ENCODE measurements at regions not wholly inside any gene's neighbourhood (a gene's known extent, or its start where the extent isn't known, plus 50 kb on each side); places are given as distances from the start of the nearest gene placed in this dataset.

GRCh38 chr12:97184127-97184773, 277.2 kb downstream of the NEDD1 start:
- no peaks in the 10 kb centered on the region for H3K4me1 ChIP-seq (ENCODE audit: insufficient read depth, low read length, severe bottlenecking)
- H4K20me1 ChIP-seq (ENCODE audit: insufficient read depth, low read length) = no peaks in the 10 kb centered on the region
- TF ChIP-seq CTCF (IDR thresholded peaks at IDR 0.05; ENCODE audit: low read length) (no peak), EZH2 (IDR thresholded peaks at IDR 0.05; ENCODE audit: borderline replicate concordance, low read length) (no peak)
- H3K9me2 ChIP-seq (ENCODE audit: low read depth, low read length) = no peaks in the 10 kb centered on the region
- H3K79me2 ChIP-seq (ENCODE audit: insufficient read depth, low read length) = no peaks in the 10 kb centered on the region
- no peak overlapping the region for H3K4me2 ChIP-seq (ENCODE audit: low read length)
- H3K27ac ChIP-seq (ENCODE audit: low read depth, low read length, poor library complexity, severe bottlenecking) = no peak overlapping the region
- no peaks in the 10 kb centered on the region for H3K27me3 ChIP-seq (ENCODE audit: insufficient read depth, low read length)
- H3K36me3 ChIP-seq (ENCODE audit: insufficient read depth, low read length) = no peaks in the 10 kb centered on the region
- H3F3A ChIP-seq (ENCODE audit: insufficient read depth, low read length) = no peaks in the 10 kb centered on the region
- H3K9me3 ChIP-seq (ENCODE audit: low read length) = no peaks in the 10 kb centered on the region
- H3K9ac ChIP-seq (ENCODE audit: low read length) = no peak overlapping the region
- H2AFZ ChIP-seq (ENCODE audit: low read length) = no peak overlapping the region
- no peak overlapping the region for H3K4me3 ChIP-seq (ENCODE audit: low read depth, low read length, poor library complexity, severe bottlenecking)

GRCh38 chr12:97185567-97185966, 277.0 kb upstream of the RMST start:
- Histone ChIP-seq H3K79me2 (ENCODE audit: insufficient read depth, low read length) (no peaks in the 10 kb centered on the region), H3K9me3 (ENCODE audit: low read length) (no peaks in the 10 kb centered on the region), H3K27me3 (ENCODE audit: insufficient read depth, low read length) (no peaks in the 10 kb centered on the region), H3K9ac (ENCODE audit: low read length) (no peak overlapping the region), H3K36me3 (ENCODE audit: insufficient read depth, low read length) (no peaks in the 10 kb centered on the region), H3K4me2 (ENCODE audit: low read length) (no peak overlapping the region), H3K4me3 (ENCODE audit: low read depth, low read length, poor library complexity, severe bottlenecking) (no peak overlapping the region), H3K4me1 (ENCODE audit: insufficient read depth, low read length, severe bottlenecking) (no peaks in the 10 kb centered on the region), H3K9me2 (ENCODE audit: low read depth, low read length) (no peaks in the 10 kb centered on the region), H2AFZ (ENCODE audit: low read length) (no peak overlapping the region), H3F3A (ENCODE audit: insufficient read depth, low read length) (no peaks in the 10 kb centered on the region), H4K20me1 (ENCODE audit: insufficient read depth, low read length) (no peaks in the 10 kb centered on the region), H3K27ac (ENCODE audit: low read depth, low read length, poor library complexity, severe bottlenecking) (no peak overlapping the region)
- TF ChIP-seq CTCF (IDR thresholded peaks at IDR 0.05; ENCODE audit: low read length) (no peak), EZH2 (IDR thresholded peaks at IDR 0.05; ENCODE audit: borderline replicate concordance, low read length) (no peak)

- H3K4me2 ChIP-seq (ENCODE audit: low read length) = no peak overlapping the region
- TF ChIP-seq CTCF (IDR thresholded peaks at IDR 0.05; ENCODE audit: low read length) (no peak), EZH2 (IDR thresholded peaks at IDR 0.05; ENCODE audit: borderline replicate concordance, low read length) (no peak)
- H3K27me3 ChIP-seq (ENCODE audit: insufficient read depth, low read length) = no peaks in the 10 kb centered on the region
- H3F3A ChIP-seq (ENCODE audit: insufficient read depth, low read length) = no peaks in the 10 kb centered on the region
- H3K27ac ChIP-seq (ENCODE audit: low read depth, low read length, poor library complexity, severe bottlenecking) = no peak overlapping the region
- no peaks in the 10 kb centered on the region for H3K4me1 ChIP-seq (ENCODE audit: insufficient read depth, low read length, severe bottlenecking)
- no peak overlapping the region for H3K9ac ChIP-seq (ENCODE audit: low read length)
- H3K79me2 ChIP-seq (ENCODE audit: insufficient read depth, low read length) = no peaks in the 10 kb centered on the region
- no peak overlapping the region for H2AFZ ChIP-seq (ENCODE audit: low read length)
- no peaks in the 10 kb centered on the region for H3K36me3 ChIP-seq (ENCODE audit: insufficient read depth, low read length)
- H3K9me3 ChIP-seq (ENCODE audit: low read length) = no peaks in the 10 kb centered on the region
- no peak overlapping the region for H3K4me3 ChIP-seq (ENCODE audit: low read depth, low read length, poor library complexity, severe bottlenecking)
- H4K20me1 ChIP-seq (ENCODE audit: insufficient read depth, low read length) = no peaks in the 10 kb centered on the region
- H3K9me2 ChIP-seq (ENCODE audit: low read depth, low read length) = no peaks in the 10 kb centered on the region
Observed at GRCh38 chr12:97194546-97194945, 268.1 kb upstream of the RMST start.
